GM12873 (cell line): ENCODE measurements at regions not wholly inside any gene's neighbourhood (a gene's known extent, or its start where the extent isn't known, plus 50 kb on each side); places are given as distances from the start of the nearest gene placed in this dataset.

Experiments used
- TF ChIP-seq, protein P1 (sequence below): IDR thresholded peaks from 2 replicates; pipeline ENCODE4 v1.5.1; 2012; ENCODE audit warnings: low read depth, mild to moderate bottlenecking, moderate library complexity, low read length, control low read depth; ENCODE audit not compliant: insufficient read depth; ENCODE audit errors: missing control alignments

DNA sequence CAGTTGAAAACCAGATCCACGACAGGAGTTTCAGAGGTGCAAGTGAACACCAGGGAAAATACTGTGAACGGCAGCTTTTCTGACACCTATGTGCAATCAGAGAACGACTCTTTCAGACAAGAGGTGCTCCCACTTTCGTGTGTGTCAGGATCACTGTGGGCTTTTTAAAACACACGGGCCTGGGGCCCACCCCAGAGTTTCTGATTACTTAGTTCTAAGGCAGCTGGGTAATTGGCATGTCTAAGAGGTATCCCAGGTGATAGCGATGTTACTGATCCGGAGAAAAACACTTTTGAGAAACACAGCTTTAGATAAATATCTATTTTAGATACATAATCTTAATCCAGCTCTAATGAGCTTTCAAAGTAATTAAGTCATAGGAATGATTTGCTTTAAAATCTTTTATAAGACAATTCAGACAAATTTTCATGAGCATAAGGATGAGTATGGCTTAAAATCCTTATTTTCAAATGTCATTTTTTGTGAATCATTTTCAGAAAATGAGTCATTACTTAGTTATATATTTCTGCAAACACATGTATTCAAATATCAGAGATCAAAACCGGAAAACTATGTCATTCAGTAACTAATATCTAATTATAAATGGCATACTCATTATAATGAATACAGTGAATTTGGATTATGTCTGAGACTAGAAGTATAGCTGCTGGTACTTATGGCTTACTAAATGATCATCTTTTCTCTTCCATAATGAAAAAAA is 217.9 kb upstream of the PSMD7 start:
- TF ChIP-seq, protein P1, sequence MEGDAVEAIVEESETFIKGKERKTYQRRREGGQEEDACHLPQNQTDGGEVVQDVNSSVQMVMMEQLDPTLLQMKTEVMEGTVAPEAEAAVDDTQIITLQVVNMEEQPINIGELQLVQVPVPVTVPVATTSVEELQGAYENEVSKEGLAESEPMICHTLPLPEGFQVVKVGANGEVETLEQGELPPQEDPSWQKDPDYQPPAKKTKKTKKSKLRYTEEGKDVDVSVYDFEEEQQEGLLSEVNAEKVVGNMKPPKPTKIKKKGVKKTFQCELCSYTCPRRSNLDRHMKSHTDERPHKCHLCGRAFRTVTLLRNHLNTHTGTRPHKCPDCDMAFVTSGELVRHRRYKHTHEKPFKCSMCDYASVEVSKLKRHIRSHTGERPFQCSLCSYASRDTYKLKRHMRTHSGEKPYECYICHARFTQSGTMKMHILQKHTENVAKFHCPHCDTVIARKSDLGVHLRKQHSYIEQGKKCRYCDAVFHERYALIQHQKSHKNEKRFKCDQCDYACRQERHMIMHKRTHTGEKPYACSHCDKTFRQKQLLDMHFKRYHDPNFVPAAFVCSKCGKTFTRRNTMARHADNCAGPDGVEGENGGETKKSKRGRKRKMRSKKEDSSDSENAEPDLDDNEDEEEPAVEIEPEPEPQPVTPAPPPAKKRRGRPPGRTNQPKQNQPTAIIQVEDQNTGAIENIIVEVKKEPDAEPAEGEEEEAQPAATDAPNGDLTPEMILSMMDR = no peak

DNA sequence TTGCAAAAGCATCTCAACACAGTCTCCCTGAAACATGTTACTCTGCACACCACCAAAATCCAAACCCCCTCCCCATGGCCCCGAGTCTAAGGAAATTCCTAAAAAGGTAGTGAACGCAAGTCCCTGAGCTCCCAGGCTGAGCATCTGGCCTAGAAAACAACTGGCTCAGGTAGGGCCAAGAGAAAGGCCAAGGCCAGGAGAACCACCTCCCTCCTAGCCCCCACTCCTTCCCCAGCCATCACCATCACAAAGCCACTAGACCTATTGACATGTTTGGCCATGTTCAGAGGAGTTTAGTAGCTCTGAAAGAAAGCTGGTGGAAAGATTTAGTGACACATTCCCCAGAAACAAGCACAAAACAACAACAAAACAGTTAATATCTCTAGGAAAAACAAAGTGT is 220.0 kb upstream of the PSMD7 start:
- TF ChIP-seq, protein P1 = no peak

DNA sequence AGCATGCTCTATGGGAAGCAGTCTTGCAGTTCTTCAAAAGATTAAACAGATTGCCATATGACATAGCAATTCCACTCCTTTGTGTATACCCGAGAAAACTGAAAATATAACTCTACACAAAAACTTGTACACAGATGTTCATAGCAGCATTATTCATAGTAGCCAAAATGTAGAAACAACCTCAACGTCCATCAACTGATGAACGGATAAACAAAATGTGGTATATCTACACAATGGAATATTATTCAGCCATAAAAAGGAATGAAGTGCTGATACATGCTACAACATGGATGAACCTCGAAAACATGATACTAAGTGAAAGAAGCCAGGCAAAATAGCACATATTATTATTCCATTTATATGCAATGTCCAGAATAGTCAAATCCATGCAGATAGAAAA is 221.2 kb upstream of the PSMD7 start:
- TF ChIP-seq, protein P1 = no peak

DNA sequence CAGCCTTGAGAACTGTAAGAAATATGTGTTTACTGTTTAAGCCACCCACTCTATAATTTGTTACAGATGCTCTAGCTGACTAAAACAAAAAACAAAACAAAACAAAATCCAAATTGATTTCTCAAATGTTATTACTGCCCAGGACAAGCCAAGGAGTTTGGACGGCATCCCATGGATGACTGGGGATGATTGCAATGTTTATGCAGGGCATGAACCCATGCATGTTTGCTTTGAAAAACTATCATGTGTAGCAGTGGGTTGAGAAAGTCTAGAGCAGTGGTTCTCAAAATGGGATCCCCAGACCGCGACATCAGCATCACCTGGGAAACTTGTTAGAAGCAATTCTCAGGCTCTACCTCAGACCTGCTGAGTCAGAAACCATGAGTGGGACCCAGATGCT is 223.2 kb upstream of the PSMD7 start:
- TF ChIP-seq, protein P1 = no peak

DNA sequence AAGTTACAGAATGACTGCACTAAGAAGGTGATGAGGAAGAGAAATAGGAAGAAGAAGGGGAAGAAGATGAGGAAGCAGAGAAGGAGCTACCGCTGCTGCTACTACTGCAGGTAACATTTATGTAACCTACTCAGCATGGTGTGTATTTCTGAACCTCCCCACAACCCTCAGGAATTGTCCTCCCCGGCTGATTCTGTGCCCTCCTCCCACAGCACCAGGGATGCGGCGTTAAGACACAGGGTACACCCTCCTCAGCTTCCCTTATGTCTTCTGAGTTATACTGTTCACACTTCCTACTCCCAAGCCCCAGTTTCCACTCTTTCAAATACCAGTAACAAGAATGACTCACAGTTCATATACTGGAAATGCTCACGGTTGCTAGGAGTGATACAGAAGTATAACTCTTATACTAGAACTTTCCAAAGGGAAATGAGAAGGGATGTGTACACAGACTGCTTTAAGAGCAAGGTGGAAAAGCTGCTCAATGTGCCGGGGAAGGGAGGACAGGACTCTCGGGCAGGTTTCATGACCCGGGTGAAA is 224.5 kb upstream of the PSMD7 start:
- TF ChIP-seq, protein P1 = no peak

DNA sequence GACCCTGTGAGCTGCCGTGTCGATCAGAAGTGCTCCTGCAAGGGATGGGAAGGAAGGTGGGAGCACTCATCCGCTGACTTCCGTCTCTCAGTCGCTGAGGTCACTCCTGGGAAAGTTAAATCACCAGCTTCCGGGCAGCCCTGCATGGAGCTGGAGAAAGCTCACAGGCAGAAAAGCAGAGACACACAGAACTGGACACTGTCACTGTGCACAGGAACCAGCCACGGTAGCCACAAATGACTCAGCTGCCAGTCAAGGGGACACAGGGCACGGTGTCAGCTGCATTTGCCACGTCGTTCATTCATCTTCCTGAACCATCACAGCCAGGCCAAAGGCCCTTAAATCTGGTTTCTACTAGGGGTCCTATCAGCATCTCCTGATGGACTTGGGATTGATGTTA is 226.4 kb upstream of the PSMD7 start:
- TF ChIP-seq, protein P1 = no peak

DNA sequence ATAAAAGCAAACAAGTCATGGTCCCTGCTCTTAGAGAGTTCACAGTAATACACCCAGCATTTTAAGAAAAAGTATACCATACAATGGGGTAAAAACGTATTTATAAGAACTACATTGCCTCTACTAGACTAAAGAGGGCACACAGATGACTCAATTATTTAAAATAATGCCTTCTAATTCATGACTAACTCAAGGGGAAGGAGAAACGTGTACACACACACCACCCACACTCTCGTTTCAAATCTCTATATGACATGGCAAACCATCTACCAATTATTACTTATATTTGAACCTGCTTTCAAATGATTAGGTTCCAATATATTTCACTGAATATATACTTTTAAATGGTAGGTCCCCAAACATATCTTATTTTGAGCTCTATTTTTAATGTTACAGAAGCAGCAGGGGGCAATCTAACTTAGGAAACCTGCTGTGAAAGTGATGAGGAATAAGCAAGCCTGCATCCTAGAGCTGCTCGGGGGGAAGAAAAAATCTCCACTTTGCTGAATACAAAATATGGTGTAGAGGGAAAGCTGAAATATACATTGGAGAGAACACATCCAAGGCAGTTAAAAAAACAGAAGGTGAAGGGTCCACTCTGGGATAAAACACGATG is 232.4 kb upstream of the PSMD7 start:
- TF ChIP-seq, protein P1 = no peak
